ENCODE measurements at regions not wholly inside any gene's neighbourhood (a gene's known extent, or its start where the extent isn't known, plus 50 kb on each side); places are given as distances from the start of the nearest gene placed in this dataset.

DNA sequence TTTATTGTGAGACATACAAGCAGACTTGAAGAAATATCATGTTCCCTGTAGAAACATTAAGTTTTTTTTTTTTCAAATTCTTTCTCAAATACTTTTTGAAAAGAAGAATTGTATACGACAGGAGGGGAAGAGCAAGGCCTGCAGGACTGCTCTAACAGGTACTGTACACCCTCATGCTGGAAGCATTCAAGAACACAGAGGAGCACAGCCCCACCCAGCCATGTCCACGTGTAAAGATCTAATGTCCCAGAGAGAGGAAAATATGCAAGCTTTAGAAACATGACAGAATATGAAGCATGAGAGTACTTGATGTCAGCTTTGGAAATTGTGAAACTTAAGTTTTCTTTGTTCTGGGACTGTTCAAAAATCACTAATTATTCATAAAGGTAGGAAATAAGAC lies 191.6 kb downstream of the TTC32 start:
- no peak overlapping the region for H3K27ac ChIP-seq
- 65 to 83% methylated on average over 2 of the region's 2 CpGs for WGBS, 2 donors (ENCODE audit: low coverage in 1 of 2)
- H3K4me3 ChIP-seq, result no peak overlapping the region
- peaks cover 3 to 6% (median 5%) of the 10 kb centered on the region in 3 donors for H3K4me1 ChIP-seq
- no peaks in the 10 kb centered on the region for H3K9me3 ChIP-seq
- no peak for ATAC-seq
- TF ChIP-seq EP300 (IDR thresholded peaks at IDR 0.05) (no peak), POLR2AphosphoS5 (IDR thresholded peaks at IDR 0.05) (no peak), POLR2A (IDR thresholded peaks at IDR 0.05) (no peak)
- TF ChIP-seq, protein P1, sequence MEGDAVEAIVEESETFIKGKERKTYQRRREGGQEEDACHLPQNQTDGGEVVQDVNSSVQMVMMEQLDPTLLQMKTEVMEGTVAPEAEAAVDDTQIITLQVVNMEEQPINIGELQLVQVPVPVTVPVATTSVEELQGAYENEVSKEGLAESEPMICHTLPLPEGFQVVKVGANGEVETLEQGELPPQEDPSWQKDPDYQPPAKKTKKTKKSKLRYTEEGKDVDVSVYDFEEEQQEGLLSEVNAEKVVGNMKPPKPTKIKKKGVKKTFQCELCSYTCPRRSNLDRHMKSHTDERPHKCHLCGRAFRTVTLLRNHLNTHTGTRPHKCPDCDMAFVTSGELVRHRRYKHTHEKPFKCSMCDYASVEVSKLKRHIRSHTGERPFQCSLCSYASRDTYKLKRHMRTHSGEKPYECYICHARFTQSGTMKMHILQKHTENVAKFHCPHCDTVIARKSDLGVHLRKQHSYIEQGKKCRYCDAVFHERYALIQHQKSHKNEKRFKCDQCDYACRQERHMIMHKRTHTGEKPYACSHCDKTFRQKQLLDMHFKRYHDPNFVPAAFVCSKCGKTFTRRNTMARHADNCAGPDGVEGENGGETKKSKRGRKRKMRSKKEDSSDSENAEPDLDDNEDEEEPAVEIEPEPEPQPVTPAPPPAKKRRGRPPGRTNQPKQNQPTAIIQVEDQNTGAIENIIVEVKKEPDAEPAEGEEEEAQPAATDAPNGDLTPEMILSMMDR (IDR thresholded peaks at IDR 0.05), result no peak
- no peaks in the 10 kb centered on the region for H3K27me3 ChIP-seq
- H3K36me3 ChIP-seq, result no peaks in the 10 kb centered on the region

GRCh38 chr2:19709553-19709952 lies 192.2 kb downstream of the TTC32 start:
- Histone ChIP-seq H3K27ac (no peak overlapping the region), H3K4me3 (no peak overlapping the region), H3K27me3 (no peaks in the 10 kb centered on the region), H3K9me3 (no peaks in the 10 kb centered on the region), H3K4me1 (peaks cover 3 to 6% (median 5%) of the 10 kb centered on the region in 3 donors), H3K36me3 (no peaks in the 10 kb centered on the region)
- 73 to 75% methylated on average over 2 of the region's 2 CpGs for WGBS, 2 donors (ENCODE audit: low coverage in 1 of 2)
- TF ChIP-seq, protein P1 (IDR thresholded peaks at IDR 0.05), result no peak
- no peak for TF ChIP-seq EP300 (IDR thresholded peaks at IDR 0.05)
- no peak for TF ChIP-seq POLR2A (IDR thresholded peaks at IDR 0.05)
- TF ChIP-seq POLR2AphosphoS5 (IDR thresholded peaks at IDR 0.05), result no peak
- no peak for ATAC-seq

- TF ChIP-seq EP300 (IDR thresholded peaks at IDR 0.05) (no peak), POLR2A (IDR thresholded peaks at IDR 0.05) (no peak)
- TF ChIP-seq, protein P1 (IDR thresholded peaks at IDR 0.05), result no peak
- WGBS, 2 donors (ENCODE audit: low coverage in 1 of 2), result 57 to 95% methylated on average over 2 of the region's 2 CpGs
Measured at GRCh38 chr2:19708776-19709175, 193.0 kb downstream of the TTC32 start.

DNA sequence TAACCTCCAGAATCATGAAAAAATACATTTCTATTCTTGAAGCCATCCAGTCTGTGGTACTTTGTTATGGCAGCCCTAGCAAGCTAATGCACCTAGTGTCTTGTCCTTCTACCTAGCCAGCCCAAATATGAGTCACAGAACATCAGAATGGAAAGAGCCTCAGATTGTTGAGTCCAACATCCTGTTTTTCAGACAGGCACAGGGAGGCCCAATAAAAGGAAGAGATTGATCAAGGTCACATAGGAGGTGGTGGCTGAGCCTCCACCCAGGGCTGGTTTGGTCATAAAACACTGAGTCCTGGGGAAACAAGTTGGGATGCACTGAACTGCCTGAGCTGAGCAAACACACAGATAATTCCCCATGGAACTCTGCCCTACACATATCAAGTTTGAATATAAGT lies 195.5 kb downstream of the TTC32 start:
- TF ChIP-seq POLR2A (IDR thresholded peaks at IDR 0.05) (no peak), POLR2AphosphoS5 (IDR thresholded peaks at IDR 0.05) (no peak), EP300 (IDR thresholded peaks at IDR 0.05) (no peak)
- TF ChIP-seq, protein P1 (IDR thresholded peaks at IDR 0.05), result no peak
- Histone ChIP-seq H3K9me3 (no peaks in the 10 kb centered on the region), H3K36me3 (no peaks in the 10 kb centered on the region), H3K4me3 (no peak overlapping the region), H3K4me1 (peaks cover 0 to 1% (median under 1%) of the 10 kb centered on the region in 3 donors), H3K27me3 (no peaks in the 10 kb centered on the region), H3K27ac (no peak overlapping the region)
- no peak for ATAC-seq

More at GRCh38 chr2:19708776-19709175, 193.0 kb downstream of the TTC32 start:
- no peak for ATAC-seq
- H3K9me3 ChIP-seq, result no peaks in the 10 kb centered on the region
- no peak overlapping the region for H3K4me3 ChIP-seq
- H3K4me1 ChIP-seq, result peaks cover 3 to 6% (median 5%) of the 10 kb centered on the region in 3 donors
- H3K27me3 ChIP-seq, result no peaks in the 10 kb centered on the region
- no peaks in the 10 kb centered on the region for H3K36me3 ChIP-seq
- H3K27ac ChIP-seq, result no peak overlapping the region

DNA sequence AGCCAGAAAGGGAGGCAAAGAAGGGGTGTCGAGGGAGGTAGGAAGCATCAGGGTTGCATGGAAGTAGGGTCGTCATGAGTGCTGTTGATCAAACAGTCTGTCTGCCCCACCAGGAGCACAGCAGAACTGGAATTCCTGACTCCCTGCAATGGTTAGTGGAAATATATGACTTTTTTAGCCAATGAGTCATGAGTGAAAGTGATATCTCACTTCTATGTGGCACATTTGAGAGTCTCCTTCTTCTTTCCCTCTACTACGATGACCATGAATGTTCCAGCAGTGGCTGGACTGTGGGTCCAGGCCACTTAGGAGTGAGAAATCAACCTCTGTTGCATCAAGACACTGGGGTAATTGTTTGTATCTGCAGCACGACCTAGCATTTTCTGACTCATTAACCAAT lies 199.5 kb downstream of the TTC32 start:
- Histone ChIP-seq H3K4me1 (no peaks in the 10 kb centered on the region), H3K27me3 (no peaks in the 10 kb centered on the region), H3K9me3 (peaks cover 0 to 9% (median 0%) of the 10 kb centered on the region in 3 donors), H3K27ac (no peak overlapping the region), H3K36me3 (no peaks in the 10 kb centered on the region), H3K4me3 (no peak overlapping the region)
- ATAC-seq, result no peak
- WGBS, 2 donors (ENCODE audit: low coverage in 1 of 2), result 79 to 86% methylated on average over 1 to 4 of the region's 4 CpGs
- TF ChIP-seq POLR2A (IDR thresholded peaks at IDR 0.05), result no peak
- TF ChIP-seq POLR2AphosphoS5 (IDR thresholded peaks at IDR 0.05), result no peak
- TF ChIP-seq, protein P1 (IDR thresholded peaks at IDR 0.05), result no peak
- TF ChIP-seq EP300 (IDR thresholded peaks at IDR 0.05), result no peak
